Activated CD4-positive, alpha-beta T cell treated with anti-CD3 and anti-CD28 coated beads, Interleukin-2, amount 10 ng/mL, durations not matched to agents 24 days and 14 days (primary cell): ENCODE measurements at regions not wholly inside any gene's neighbourhood (a gene's known extent, or its start where the extent isn't known, plus 50 kb on each side); places are given as distances from the start of the nearest gene placed in this dataset.
"Not testable (repeated sequence)": the region's sequence is repeated elsewhere in the genome, so short reads cannot be mapped to it uniquely, and the experiment has no call there.

Source experiments
- DNase-seq: peaks from one replicate; pipeline ENCODE4 v3.0.0; 2022
- H3K27ac Mint-ChIP-seq: one replicate; pipeline ENCODE4 v1.8.0; 2022; ENCODE audit warnings: mild to moderate bottlenecking, mixed read lengths
- H3K27me3 Mint-ChIP-seq: one replicate; pipeline ENCODE4 v1.8.0; 2022; ENCODE audit warnings: mixed read lengths
- H3K36me3 Mint-ChIP-seq: one replicate; pipeline ENCODE4 v1.8.0; 2022; ENCODE audit warnings: low read depth, mild to moderate bottlenecking, mixed read lengths
- H3K4me1 Mint-ChIP-seq: one replicate; pipeline ENCODE4 v1.8.0; 2021; ENCODE audit warnings: mixed read lengths
- H3K4me3 Mint-ChIP-seq: one replicate; pipeline ENCODE4 v1.8.0; 2022; ENCODE audit warnings: mild to moderate bottlenecking, moderate library complexity, mixed read lengths
- H3K9me3 Mint-ChIP-seq: one replicate; pipeline ENCODE4 v1.8.0; 2021; ENCODE audit warnings: mixed read lengths
- intact Hi-C: fragments of 100-400 bp; cut with micrococcal nuclease; formaldehyde crosslinking; loops from one replicate; pipeline ENCODE4 v1.15.1; 2023

GRCh38 chr4:26206999-26207398 is 113.8 kb upstream of the RBPJ start:
- peaks cover 19% of the 10 kb centered on the region for H3K9me3 Mint-ChIP-seq
- H3K36me3 Mint-ChIP-seq = peaks cover 6% of the 10 kb centered on the region
- intact Hi-C loops = no loop called here
- peaks cover 29% of the 10 kb centered on the region for H3K4me1 Mint-ChIP-seq
- H3K27me3 Mint-ChIP-seq = peaks cover 9% of the 10 kb centered on the region
- DNase-seq = no peak
- no peak overlapping the region for H3K4me3 Mint-ChIP-seq
- no peak overlapping the region for H3K27ac Mint-ChIP-seq

GRCh38 chr4:26207631-26208030 is 113.2 kb upstream of the RBPJ start:
- Mint-ChIP-seq H3K36me3 (peaks cover 6% of the 10 kb centered on the region), H3K9me3 (peaks cover 18% of the 10 kb centered on the region), H3K4me3 (no peak overlapping the region), H3K27ac (no peak overlapping the region), H3K4me1 (peaks cover 28% of the 10 kb centered on the region), H3K27me3 (peaks cover 9% of the 10 kb centered on the region)
- intact Hi-C loops = no loop called here
- no peak for DNase-seq

DNA sequence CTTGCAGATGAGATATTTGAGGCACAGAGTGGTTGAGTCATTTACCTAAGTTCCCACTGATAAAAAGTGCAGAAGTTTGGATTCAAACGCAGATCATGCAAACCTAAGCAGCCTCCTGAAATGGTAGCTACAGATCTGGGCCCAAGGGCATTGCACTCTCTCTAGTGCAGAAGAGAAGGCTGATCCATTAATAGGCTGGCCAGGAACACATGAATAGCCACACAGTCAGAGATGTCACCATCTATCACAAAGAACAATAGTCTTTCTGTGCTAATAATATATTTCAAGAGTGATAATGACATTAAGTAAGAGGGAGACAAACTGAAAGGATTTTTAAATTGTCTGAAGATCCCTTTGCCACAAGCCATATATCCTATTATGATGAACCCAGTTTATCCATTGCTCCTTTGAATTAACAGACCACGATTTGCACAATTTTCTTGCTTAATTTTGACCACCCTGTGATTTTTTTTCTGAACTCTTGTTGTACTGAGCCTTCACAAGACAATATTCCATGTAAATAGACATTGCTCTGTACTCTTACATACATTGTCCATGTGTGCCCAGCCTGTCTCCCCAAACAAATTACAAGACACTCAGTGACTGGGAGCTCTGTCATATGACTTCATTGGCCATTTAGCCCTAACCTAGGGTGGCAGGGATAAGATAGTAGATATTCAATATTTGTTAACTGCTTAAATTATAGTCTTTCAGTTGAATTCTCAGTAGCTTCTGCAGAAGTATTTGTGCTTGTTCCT is 112.4 kb upstream of the RBPJ start:
- intact Hi-C loops = no loop called here
- Mint-ChIP-seq H3K27ac (no peak overlapping the region), H3K9me3 (peaks cover 17% of the 10 kb centered on the region), H3K4me1 (peaks cover 25% of the 10 kb centered on the region), H3K4me3 (no peak overlapping the region), H3K27me3 (peaks cover 11% of the 10 kb centered on the region), H3K36me3 (peaks cover under 1% of the 10 kb centered on the region)
- no peak for DNase-seq

- intact Hi-C loops, H3K4me3 Mint-ChIP-seq, H3K36me3 Mint-ChIP-seq, DNase-seq, H3K27ac Mint-ChIP-seq: not testable (repeated sequence)
- Mint-ChIP-seq H3K9me3 (peaks cover 16% of the 10 kb centered on the region), H3K27me3 (peaks cover 17% of the 10 kb centered on the region), H3K4me1 (peaks cover 23% of the 10 kb centered on the region)
These were observed 111.4 kb upstream of the RBPJ start for GRCh38 chr4:26209378-26209777.

DNA sequence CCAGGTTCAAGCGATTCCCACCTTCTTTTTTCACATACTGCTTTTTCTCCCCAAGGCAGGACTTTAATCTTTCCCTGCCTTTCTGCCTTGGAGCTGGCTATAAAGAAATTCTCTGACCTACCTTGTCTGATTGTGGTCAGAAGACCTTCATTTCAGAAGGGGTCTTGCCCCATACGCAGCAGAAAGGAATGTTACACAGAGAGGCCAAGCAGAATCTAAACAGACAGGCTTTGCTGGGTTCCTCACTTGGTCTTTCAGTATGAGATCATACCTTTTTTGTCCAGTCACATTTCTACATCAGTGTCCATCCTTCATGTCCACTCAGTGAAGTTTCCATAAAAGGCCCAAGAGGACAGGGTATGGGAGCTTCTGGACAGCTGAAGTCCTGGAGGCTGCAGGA is 108.3 kb upstream of the RBPJ start:
- H3K4me3 Mint-ChIP-seq = no peak overlapping the region
- no peak for DNase-seq
- intact Hi-C loops = no loop called here
- peaks cover 11% of the 10 kb centered on the region for H3K4me1 Mint-ChIP-seq
- peaks cover 2% of the 10 kb centered on the region for H3K36me3 Mint-ChIP-seq
- peaks cover 17% of the 10 kb centered on the region for H3K27me3 Mint-ChIP-seq
- peaks cover 19% of the 10 kb centered on the region for H3K9me3 Mint-ChIP-seq
- no peak overlapping the region for H3K27ac Mint-ChIP-seq

DNA sequence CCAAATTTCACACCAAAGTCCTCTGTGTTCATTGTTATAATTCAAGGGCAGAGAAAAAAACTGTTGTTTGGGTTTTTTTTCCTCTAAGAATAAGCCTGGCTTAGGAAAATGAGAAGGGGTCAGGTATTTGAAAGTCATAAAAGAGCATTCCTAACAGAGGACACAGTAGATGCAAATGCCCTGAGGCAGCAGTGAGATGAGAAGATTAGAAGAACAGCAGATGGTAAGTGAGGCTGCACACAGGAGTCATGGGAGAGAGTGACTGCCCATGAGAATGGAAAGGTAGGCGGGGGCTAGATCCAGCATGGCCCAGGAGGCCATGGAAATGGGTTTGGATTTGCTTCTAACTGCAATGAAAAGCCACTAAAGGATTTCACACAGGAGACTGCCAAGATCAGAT is 107.5 kb upstream of the RBPJ start:
- Mint-ChIP-seq H3K27ac (no peak overlapping the region), H3K36me3 (peaks cover 2% of the 10 kb centered on the region), H3K9me3 (peaks cover 19% of the 10 kb centered on the region), H3K4me3 (no peak overlapping the region), H3K27me3 (peaks cover 17% of the 10 kb centered on the region), H3K4me1 (peaks cover 11% of the 10 kb centered on the region)
- intact Hi-C loops = no loop called here
- DNase-seq = no peak

DNA sequence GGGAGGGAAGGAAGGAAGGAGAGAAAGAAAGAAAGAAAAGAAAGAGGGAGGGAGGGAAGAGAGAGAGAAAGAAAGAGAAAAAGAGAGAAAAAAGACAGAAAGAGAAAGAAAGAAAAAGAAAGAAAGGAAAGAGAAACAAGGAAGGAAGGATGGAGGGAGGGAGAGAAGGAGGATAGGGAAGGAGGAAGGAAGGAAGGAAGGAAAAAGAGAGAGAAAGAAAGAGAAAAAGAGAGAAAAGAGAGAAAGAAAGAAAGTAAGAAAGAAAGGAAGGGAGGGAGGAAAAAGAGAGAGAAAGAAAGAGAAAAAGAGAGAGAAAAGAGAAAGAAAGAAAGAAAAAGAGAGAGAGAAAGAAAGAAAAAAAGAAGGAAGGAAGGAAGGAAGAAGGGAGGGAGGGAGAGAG is 105.8 kb upstream of the RBPJ start:
- Mint-ChIP-seq H3K4me1 (peaks cover 14% of the 10 kb centered on the region), H3K36me3 (peaks cover 2% of the 10 kb centered on the region), H3K9me3 (peaks cover 16% of the 10 kb centered on the region), H3K27me3 (peaks cover 14% of the 10 kb centered on the region), H3K4me3 (no peak overlapping the region), H3K27ac (no peak overlapping the region)
- DNase-seq = no peak
- intact Hi-C loops = no loop called here

DNA sequence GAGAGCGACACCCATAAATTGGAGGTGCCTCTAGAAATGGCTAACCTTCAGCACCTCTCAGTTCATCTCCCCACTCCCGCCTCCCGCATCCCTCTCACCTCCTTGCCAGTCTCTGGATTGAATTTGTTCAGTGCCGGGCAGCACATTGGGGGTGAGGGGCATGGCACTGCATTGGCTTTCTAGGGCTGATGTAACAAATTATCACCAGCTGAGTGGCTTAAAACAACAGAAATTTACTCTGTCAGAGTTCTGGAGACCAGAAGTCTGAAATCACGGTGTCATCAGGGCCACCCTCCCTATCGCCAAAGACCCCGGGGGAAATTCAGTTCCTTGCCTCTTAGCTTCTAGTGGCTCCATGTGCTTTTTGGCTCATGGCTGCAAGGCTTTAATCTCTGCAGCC is 105.1 kb upstream of the RBPJ start:
- Mint-ChIP-seq H3K27me3 (peaks cover 9% of the 10 kb centered on the region), H3K4me3 (no peak overlapping the region), H3K27ac (no peak overlapping the region), H3K4me1 (peaks cover 14% of the 10 kb centered on the region), H3K9me3 (peaks cover 15% of the 10 kb centered on the region), H3K36me3 (peaks cover 2% of the 10 kb centered on the region)
- intact Hi-C loops = no loop called here
- no peak for DNase-seq

GRCh38 chr4:26217481-26217880 is 103.3 kb upstream of the RBPJ start:
- H3K36me3 Mint-ChIP-seq = peaks cover 2% of the 10 kb centered on the region
- H3K27ac Mint-ChIP-seq = no peak overlapping the region
- H3K27me3 Mint-ChIP-seq = peaks cover 8% of the 10 kb centered on the region
- intact Hi-C loops = no loop called here
- no peak for DNase-seq
- peaks cover 17% of the 10 kb centered on the region for H3K9me3 Mint-ChIP-seq
- peaks cover 14% of the 10 kb centered on the region for H3K4me1 Mint-ChIP-seq
- no peak overlapping the region for H3K4me3 Mint-ChIP-seq

GRCh38 chr4:26217961-26218676 is 102.7 kb upstream of the RBPJ start:
- Mint-ChIP-seq H3K9me3 (peaks cover 17% of the 10 kb centered on the region), H3K4me3 (no peak overlapping the region), H3K4me1 (peaks cover 14% of the 10 kb centered on the region), H3K36me3 (peaks cover 2% of the 10 kb centered on the region), H3K27me3 (peaks cover 8% of the 10 kb centered on the region), H3K27ac (no peak overlapping the region)
- intact Hi-C loops = no loop called here
- DNase-seq = no peak

DNA sequence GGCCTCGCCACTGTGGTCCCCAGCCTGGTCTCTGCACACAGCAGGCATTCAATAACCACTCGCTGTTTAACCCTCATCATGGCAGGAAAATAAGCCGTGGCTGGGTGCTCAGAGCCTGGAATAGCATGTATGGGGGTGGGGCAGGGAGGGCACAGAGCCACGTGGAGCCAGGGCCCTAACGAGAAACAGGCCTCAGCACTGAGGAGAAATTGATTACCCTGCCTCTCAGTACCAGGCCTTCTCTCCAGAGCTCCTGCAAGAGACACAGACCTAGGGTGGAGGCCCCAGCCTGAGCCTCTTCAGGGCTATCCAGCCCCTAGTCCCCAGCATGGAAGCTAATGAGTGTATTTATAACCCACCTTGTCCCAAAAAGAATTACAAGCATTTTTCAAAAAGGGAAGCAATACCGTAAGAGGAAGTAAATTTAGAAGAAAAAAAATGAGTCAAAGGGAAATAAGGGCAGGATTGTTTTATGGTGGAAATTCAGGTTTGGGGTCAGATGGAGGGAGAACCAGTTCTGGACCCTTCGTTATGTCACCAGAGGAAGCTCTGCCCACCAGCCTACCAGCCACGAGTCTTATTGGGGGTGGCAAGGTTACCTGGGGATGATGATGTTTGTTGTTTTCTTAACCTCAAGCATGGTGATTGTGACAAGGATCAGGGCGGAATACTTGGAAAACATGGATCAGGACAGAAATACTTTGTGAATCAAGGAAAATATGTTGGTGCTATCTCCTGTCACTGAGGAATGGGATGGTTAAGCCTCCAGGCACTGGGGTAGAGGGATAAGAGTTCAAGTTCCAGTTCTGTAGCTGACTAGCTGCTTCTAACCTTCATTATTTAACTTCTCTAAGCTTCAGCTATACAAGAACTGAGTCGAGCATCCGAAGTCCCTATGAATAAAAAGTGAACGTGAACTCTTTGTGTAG is 101.9 kb upstream of the RBPJ start:
- peaks cover 8% of the 10 kb centered on the region for H3K4me1 Mint-ChIP-seq
- H3K36me3 Mint-ChIP-seq = peaks cover 2% of the 10 kb centered on the region
- intact Hi-C loops = no loop called here
- H3K27me3 Mint-ChIP-seq = peaks cover 2% of the 10 kb centered on the region
- H3K9me3 Mint-ChIP-seq = peaks cover 9% of the 10 kb centered on the region
- no peak overlapping the region for H3K27ac Mint-ChIP-seq
- no peak overlapping the region for H3K4me3 Mint-ChIP-seq
- no peak for DNase-seq

- Mint-ChIP-seq H3K36me3 (peaks cover 2% of the 10 kb centered on the region), H3K27ac (no peak overlapping the region), H3K4me1 (peaks cover 7% of the 10 kb centered on the region), H3K4me3 (no peak overlapping the region), H3K27me3 (no peaks in the 10 kb centered on the region), H3K9me3 (peaks cover 12% of the 10 kb centered on the region)
- intact Hi-C loops = no loop called here
- no peak for DNase-seq
These were observed 100.1 kb upstream of the RBPJ start for GRCh38 chr4:26220696-26221095.

GRCh38 chr4:26223155-26223554 is 97.7 kb upstream of the RBPJ start:
- no peak for DNase-seq
- no peak overlapping the region for H3K4me3 Mint-ChIP-seq
- H3K27ac Mint-ChIP-seq = no peak overlapping the region
- intact Hi-C loops = no loop called here
- no peaks in the 10 kb centered on the region for H3K27me3 Mint-ChIP-seq
- H3K36me3 Mint-ChIP-seq = no peaks in the 10 kb centered on the region
- peaks cover 5% of the 10 kb centered on the region for H3K4me1 Mint-ChIP-seq
- H3K9me3 Mint-ChIP-seq = peaks cover 9% of the 10 kb centered on the region
